ENCODE measurements at regions not wholly inside any gene's neighbourhood (a gene's known extent, or its start where the extent isn't known, plus 50 kb on each side); places are given as distances from the start of the nearest gene placed in this dataset.

GRCh38 chr3:115436767-115437301, 186.5 kb upstream of the GAP43 start:
- no peaks in the 10 kb centered on the region for H3K9me3 ChIP-seq
- H3K36me3 ChIP-seq, result no peaks in the 10 kb centered on the region
- no peak for TF ChIP-seq POLR2A (IDR thresholded peaks at IDR 0.05)
- TF ChIP-seq EP300 (IDR thresholded peaks at IDR 0.05), result no peak
- TF ChIP-seq POLR2AphosphoS5 (IDR thresholded peaks at IDR 0.05), result no peak
- TF ChIP-seq CTCF (IDR thresholded peaks at IDR 0.05), result no peak
- H3K4me3 ChIP-seq, result no peak overlapping the region
- DNase-seq (ENCODE audit: low spot score in 2 of 2), result no peak
- no peak overlapping the region for H3K27ac ChIP-seq
- H3K27me3 ChIP-seq, result no peaks in the 10 kb centered on the region
- 44% methylated on average over 5 of the region's 5 CpGs for WGBS
- H3K4me1 ChIP-seq, result no peaks in the 10 kb centered on the region

- Histone ChIP-seq H3K27ac (no peak overlapping the region), H3K27me3 (no peaks in the 10 kb centered on the region), H3K4me1 (no peaks in the 10 kb centered on the region), H3K36me3 (no peaks in the 10 kb centered on the region), H3K4me3 (no peak overlapping the region), H3K9me3 (no peaks in the 10 kb centered on the region)
- TF ChIP-seq POLR2A (IDR thresholded peaks at IDR 0.05) (no peak), EP300 (IDR thresholded peaks at IDR 0.05) (no peak), CTCF (IDR thresholded peaks at IDR 0.05) (no peak), POLR2AphosphoS5 (IDR thresholded peaks at IDR 0.05) (no peak)
- WGBS, result 78% methylated on average over 2 of the region's 2 CpGs
- no peak for DNase-seq (ENCODE audit: low spot score in 2 of 2)
These were observed 184.5 kb upstream of the GAP43 start for GRCh38 chr3:115438799-115439198.

GRCh38 chr3:115445559-115445958, 177.8 kb upstream of the GAP43 start:
- DNase-seq (ENCODE audit: low spot score in 2 of 2), result no peak
- H3K4me1 ChIP-seq, result no peaks in the 10 kb centered on the region
- no peaks in the 10 kb centered on the region for H3K9me3 ChIP-seq
- no peaks in the 10 kb centered on the region for H3K36me3 ChIP-seq
- H3K27ac ChIP-seq, result no peak overlapping the region
- TF ChIP-seq POLR2AphosphoS5 (IDR thresholded peaks at IDR 0.05) (no peak), POLR2A (IDR thresholded peaks at IDR 0.05) (no peak), EP300 (IDR thresholded peaks at IDR 0.05) (no peak), CTCF (IDR thresholded peaks at IDR 0.05) (no peak)
- H3K27me3 ChIP-seq, result no peaks in the 10 kb centered on the region
- no peak overlapping the region for H3K4me3 ChIP-seq
- WGBS, result 80% methylated on average over 3 of the region's 3 CpGs

GRCh38 chr3:115448851-115449250, 174.5 kb upstream of the GAP43 start:
- WGBS, result 47% methylated on average over 2 of the region's 2 CpGs
- no peak for TF ChIP-seq POLR2AphosphoS5 (IDR thresholded peaks at IDR 0.05)
- TF ChIP-seq EP300 (IDR thresholded peaks at IDR 0.05), result no peak
- no peak for TF ChIP-seq POLR2A (IDR thresholded peaks at IDR 0.05)
- TF ChIP-seq CTCF (IDR thresholded peaks at IDR 0.05), result no peak

GRCh38 chr3:115450036-115450435, 173.3 kb upstream of the GAP43 start:
- Histone ChIP-seq H3K27me3 (no peaks in the 10 kb centered on the region), H3K36me3 (no peaks in the 10 kb centered on the region), H3K4me1 (no peaks in the 10 kb centered on the region), H3K27ac (no peak overlapping the region), H3K4me3 (no peak overlapping the region), H3K9me3 (no peaks in the 10 kb centered on the region)
- DNase-seq (ENCODE audit: low spot score in 2 of 2), result no peak
- TF ChIP-seq EP300 (IDR thresholded peaks at IDR 0.05), result no peak
- TF ChIP-seq POLR2A (IDR thresholded peaks at IDR 0.05), result no peak
- no peak for TF ChIP-seq CTCF (IDR thresholded peaks at IDR 0.05)
- TF ChIP-seq POLR2AphosphoS5 (IDR thresholded peaks at IDR 0.05), result no peak
- whole genome bisulfite sequencing, result 69% methylated on average over 4 of the region's 4 CpGs

More at GRCh38 chr3:115448851-115449250, 174.5 kb upstream of the GAP43 start:
- Histone ChIP-seq H3K4me1 (no peaks in the 10 kb centered on the region), H3K27ac (no peak overlapping the region), H3K27me3 (no peaks in the 10 kb centered on the region), H3K9me3 (no peaks in the 10 kb centered on the region), H3K4me3 (no peak overlapping the region), H3K36me3 (no peaks in the 10 kb centered on the region)
- no peak for DNase-seq (ENCODE audit: low spot score in 2 of 2)

Data from suprapubic skin (tissue), 4 donors.